DOHH2 (cell line): ENCODE measurements at regions not wholly inside any gene's neighbourhood (a gene's known extent, or its start where the extent isn't known, plus 50 kb on each side); places are given as distances from the start of the nearest gene placed in this dataset.

ENCODE experiments used
- H3F3A ChIP-seq: fragments of 200-600 bp; sonication (generic), shearing (Covaris generic); 2 replicates; pipeline ENCODE4 v1.6.0; 2016; ENCODE audit warnings: antibody characterized with exemption, mild to moderate bottlenecking; ENCODE audit not compliant: control insufficient read depth, insufficient read depth
- H3K27ac ChIP-seq: fragments of 200-600 bp; sonication (generic); 2 replicates; pipeline ENCODE4 v1.5.1; 2014; ENCODE audit warnings: low read depth, mild to moderate bottlenecking, low read length, moderate library complexity
- H3K27me3 ChIP-seq: fragments of 200-600 bp; sonication (generic); 2 replicates; pipeline ENCODE4 v1.6.1; 2014; ENCODE audit warnings: mild to moderate bottlenecking, low read length, mixed read lengths; ENCODE audit not compliant: control insufficient read depth
- H3K36me3 ChIP-seq: fragments of 200-600 bp; sonication (generic); 2 replicates; pipeline ENCODE4 v1.6.1; 2014; ENCODE audit warnings: mild to moderate bottlenecking, low read length, moderate library complexity, mixed read lengths; ENCODE audit not compliant: control insufficient read depth
- H3K4me1 ChIP-seq: fragments of 200-600 bp; sonication (generic); 2 replicates; pipeline ENCODE4 v1.6.1; 2014; ENCODE audit warnings: mild to moderate bottlenecking, low read length, mixed read lengths; ENCODE audit not compliant: control insufficient read depth
- H3K4me2 ChIP-seq: fragments of 200-600 bp; sonication (generic); 2 replicates; pipeline ENCODE4 v1.6.0; 2014; ENCODE audit warnings: mild to moderate bottlenecking, low read length, moderate library complexity
- H3K4me3 ChIP-seq: fragments of 200-600 bp; sonication (generic); 2 replicates; pipeline ENCODE4 v1.5.1; 2014; ENCODE audit warnings: mild to moderate bottlenecking, low read length, mixed read lengths
- H3K79me2 ChIP-seq: fragments of 200-600 bp; sonication (generic); 2 replicates; pipeline ENCODE4 v1.6.1; 2014; ENCODE audit warnings: mild to moderate bottlenecking, low read length, mixed read lengths; ENCODE audit not compliant: control insufficient read depth
- H3K9me2 ChIP-seq: fragments of 200-600 bp; sonication (generic); replicated peaks from 2 replicates; pipeline ENCODE4 v1.6.1; 2014; ENCODE audit warnings: mild to moderate bottlenecking, low read length, mixed read lengths; ENCODE audit not compliant: control insufficient read depth
- H3K9me3 ChIP-seq: fragments of 200-600 bp; sonication (generic); 2 replicates; pipeline ENCODE4 v1.6.1; 2014; ENCODE audit warnings: antibody characterized with exemption, low read length, mixed read lengths; ENCODE audit not compliant: control insufficient read depth, insufficient read depth
- H4K20me1 ChIP-seq: fragments of 200-600 bp; sonication (generic); 2 replicates; pipeline ENCODE4 v1.6.0; 2014; ENCODE audit warnings: low read depth, mild to moderate bottlenecking, antibody characterized with exemption, low read length, moderate library complexity; ENCODE audit not compliant: control insufficient read depth, insufficient read depth
- CTCF ChIP-seq: fragments of 200-600 bp; sonication (generic); IDR thresholded peaks from one replicate; pipeline ENCODE4 v1.5.1; 2014; ENCODE audit warnings: antibody characterized with exemption, mild to moderate bottlenecking, low read depth, low read length; ENCODE audit not compliant: poor library complexity, severe bottlenecking
- EZH2phosphoT487 ChIP-seq: fragments of 200-600 bp; sonication (generic); IDR thresholded peaks from 2 replicates; pipeline ENCODE4 v1.6.1; 2017; ENCODE audit warnings: borderline replicate concordance, mild to moderate bottlenecking, antibody characterized with exemption, low read length, moderate library complexity, mixed read lengths

DNA sequence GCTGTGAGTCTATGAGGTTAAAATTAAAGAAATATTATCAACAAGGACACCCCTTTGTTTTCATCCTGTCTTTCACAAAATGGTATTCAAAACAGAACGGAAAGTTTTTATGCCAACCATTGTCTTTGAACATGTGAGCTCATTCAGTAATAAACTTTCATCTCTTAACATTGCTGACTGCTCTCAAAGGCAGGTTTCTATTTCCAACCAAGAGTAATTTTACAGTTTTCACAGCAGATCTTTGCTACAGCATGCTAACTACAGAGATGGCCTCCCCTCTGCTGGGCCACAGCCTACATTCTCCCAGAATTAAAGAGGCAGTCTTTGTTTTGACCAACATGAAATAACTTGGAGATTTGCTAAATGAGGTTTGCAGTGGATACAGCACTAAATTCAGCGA, 101.5 kb downstream of the DMRT2 start:
- no peaks in the 10 kb centered on the region for H3K9me3 ChIP-seq
- H3K4me2 ChIP-seq, result no peak overlapping the region
- no peaks in the 10 kb centered on the region for H3K4me1 ChIP-seq
- TF ChIP-seq CTCF (no peak), EZH2phosphoT487 (no peak)
- no peak overlapping the region for H3K4me3 ChIP-seq
- no peaks in the 10 kb centered on the region for H3K36me3 ChIP-seq
- H3K27ac ChIP-seq, result no peak overlapping the region
- no peaks in the 10 kb centered on the region for H3K9me2 ChIP-seq
- no peaks in the 10 kb centered on the region for H4K20me1 ChIP-seq
- no peaks in the 10 kb centered on the region for H3K79me2 ChIP-seq
- H3F3A ChIP-seq, result no peaks in the 10 kb centered on the region
- no peaks in the 10 kb centered on the region for H3K27me3 ChIP-seq

DNA sequence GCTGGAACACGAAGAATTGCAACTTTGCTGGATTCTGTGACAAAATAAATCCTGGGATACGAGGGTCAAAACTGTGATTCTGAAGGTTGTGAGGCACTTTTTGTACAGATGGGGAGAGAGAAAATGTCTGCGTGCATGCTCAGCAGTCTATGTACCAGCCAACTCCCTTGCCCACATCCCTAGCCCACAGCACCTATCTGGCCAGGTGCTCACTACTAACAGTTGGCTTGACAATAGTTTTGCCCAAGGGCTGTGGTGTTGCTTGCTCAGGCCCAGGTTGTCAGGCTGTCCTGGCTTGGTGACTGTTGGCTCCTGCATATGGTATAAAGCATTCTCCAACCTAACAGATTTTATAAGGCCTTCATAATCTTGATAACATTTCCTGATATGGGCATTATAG, 102.0 kb downstream of the DMRT2 start:
- no peak for TF ChIP-seq CTCF
- no peak for TF ChIP-seq EZH2phosphoT487
- H3K79me2 ChIP-seq, result no peaks in the 10 kb centered on the region
- no peak overlapping the region for H3K4me2 ChIP-seq
- H3K4me3 ChIP-seq, result no peak overlapping the region
- H3F3A ChIP-seq, result no peaks in the 10 kb centered on the region
- no peaks in the 10 kb centered on the region for H3K4me1 ChIP-seq
- H3K27me3 ChIP-seq, result no peaks in the 10 kb centered on the region
- H4K20me1 ChIP-seq, result no peaks in the 10 kb centered on the region
- no peaks in the 10 kb centered on the region for H3K36me3 ChIP-seq
- H3K27ac ChIP-seq, result no peak overlapping the region
- no peaks in the 10 kb centered on the region for H3K9me3 ChIP-seq
- H3K9me2 ChIP-seq, result no peaks in the 10 kb centered on the region

- TF ChIP-seq EZH2phosphoT487, result no peak
- TF ChIP-seq CTCF, result no peak
- no peak overlapping the region for H3K4me2 ChIP-seq
- H3K4me3 ChIP-seq, result no peak overlapping the region
- no peaks in the 10 kb centered on the region for H3K36me3 ChIP-seq
- no peaks in the 10 kb centered on the region for H3K27me3 ChIP-seq
- H3F3A ChIP-seq, result no peaks in the 10 kb centered on the region
- no peaks in the 10 kb centered on the region for H3K4me1 ChIP-seq
- no peaks in the 10 kb centered on the region for H3K79me2 ChIP-seq
- H3K9me2 ChIP-seq, result no peaks in the 10 kb centered on the region
- no peaks in the 10 kb centered on the region for H4K20me1 ChIP-seq
- no peak overlapping the region for H3K27ac ChIP-seq
- H3K9me3 ChIP-seq, result no peaks in the 10 kb centered on the region
Observed at GRCh38 chr9:1154739-1155138, 104.6 kb downstream of the DMRT2 start.

DNA sequence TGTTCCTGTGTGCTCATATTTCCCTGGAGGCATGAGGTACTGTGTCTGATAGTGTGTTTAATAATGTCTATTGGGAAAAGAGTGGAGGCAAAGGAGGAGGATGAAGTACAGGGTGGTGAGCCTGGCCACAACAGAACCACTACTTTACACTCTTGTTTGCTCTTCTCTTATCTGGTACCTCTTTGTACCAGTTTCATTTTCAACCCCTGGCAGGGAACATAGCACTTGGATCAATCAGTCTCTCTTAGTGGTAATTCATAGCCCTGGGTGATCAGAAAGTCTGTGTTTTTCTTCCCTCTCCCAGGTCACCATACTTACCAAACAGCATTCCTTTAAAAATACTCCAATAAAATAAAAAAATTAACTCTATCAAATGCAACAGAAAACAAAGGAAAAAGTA, 105.4 kb downstream of the DMRT2 start:
- H3K27ac ChIP-seq, result no peak overlapping the region
- no peak overlapping the region for H3K4me3 ChIP-seq
- H3K36me3 ChIP-seq, result no peaks in the 10 kb centered on the region
- no peaks in the 10 kb centered on the region for H3K27me3 ChIP-seq
- H3K9me3 ChIP-seq, result no peaks in the 10 kb centered on the region
- TF ChIP-seq CTCF (no peak), EZH2phosphoT487 (no peak)
- H4K20me1 ChIP-seq, result no peaks in the 10 kb centered on the region
- no peaks in the 10 kb centered on the region for H3K79me2 ChIP-seq
- no peaks in the 10 kb centered on the region for H3K9me2 ChIP-seq
- H3F3A ChIP-seq, result no peaks in the 10 kb centered on the region
- H3K4me2 ChIP-seq, result no peak overlapping the region
- H3K4me1 ChIP-seq, result no peaks in the 10 kb centered on the region
